GM10266 (cell line): ENCODE measurements at regions not wholly inside any gene's neighbourhood (a gene's known extent, or its start where the extent isn't known, plus 50 kb on each side); places are given as distances from the start of the nearest gene placed in this dataset.
"Not testable (repeated sequence)": the region's sequence is repeated elsewhere in the genome, so short reads cannot be mapped to it uniquely, and the experiment has no call there.

ENCODE experiments used
- DNase-seq: peaks from one replicate; pipeline ENCODE4 v3.0.0; 2012; ENCODE audit errors: extremely low spot score
- TF ChIP-seq, protein P1 (sequence below): IDR thresholded peaks from 2 replicates; pipeline ENCODE4 v1.5.1; 2012; ENCODE audit warnings: mild to moderate bottlenecking, low read depth; ENCODE audit not compliant: control insufficient read depth, insufficient read depth; ENCODE audit errors: missing control alignments

DNA sequence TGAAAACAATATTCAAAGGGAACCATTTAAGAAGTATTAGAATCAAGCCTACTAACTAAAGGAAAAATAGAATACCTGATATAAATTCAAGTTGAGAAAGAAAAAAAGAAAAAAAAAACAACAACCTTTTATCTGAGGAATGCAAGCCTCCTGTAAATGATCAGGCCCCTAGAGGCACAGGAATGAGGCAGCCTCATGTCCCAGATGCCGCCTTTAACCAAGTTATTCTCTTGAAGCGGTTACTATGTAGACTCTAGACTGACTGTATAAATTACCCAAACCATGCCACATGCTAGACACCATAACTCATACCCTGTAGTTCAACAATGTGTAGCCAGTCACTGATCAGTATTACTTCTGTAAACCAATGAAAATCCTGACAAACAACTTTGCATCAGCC lies 929.6 kb downstream of the TAF11L14 start:
- DNase-seq, result no peak
- TF ChIP-seq, protein P1, sequence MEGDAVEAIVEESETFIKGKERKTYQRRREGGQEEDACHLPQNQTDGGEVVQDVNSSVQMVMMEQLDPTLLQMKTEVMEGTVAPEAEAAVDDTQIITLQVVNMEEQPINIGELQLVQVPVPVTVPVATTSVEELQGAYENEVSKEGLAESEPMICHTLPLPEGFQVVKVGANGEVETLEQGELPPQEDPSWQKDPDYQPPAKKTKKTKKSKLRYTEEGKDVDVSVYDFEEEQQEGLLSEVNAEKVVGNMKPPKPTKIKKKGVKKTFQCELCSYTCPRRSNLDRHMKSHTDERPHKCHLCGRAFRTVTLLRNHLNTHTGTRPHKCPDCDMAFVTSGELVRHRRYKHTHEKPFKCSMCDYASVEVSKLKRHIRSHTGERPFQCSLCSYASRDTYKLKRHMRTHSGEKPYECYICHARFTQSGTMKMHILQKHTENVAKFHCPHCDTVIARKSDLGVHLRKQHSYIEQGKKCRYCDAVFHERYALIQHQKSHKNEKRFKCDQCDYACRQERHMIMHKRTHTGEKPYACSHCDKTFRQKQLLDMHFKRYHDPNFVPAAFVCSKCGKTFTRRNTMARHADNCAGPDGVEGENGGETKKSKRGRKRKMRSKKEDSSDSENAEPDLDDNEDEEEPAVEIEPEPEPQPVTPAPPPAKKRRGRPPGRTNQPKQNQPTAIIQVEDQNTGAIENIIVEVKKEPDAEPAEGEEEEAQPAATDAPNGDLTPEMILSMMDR, result no peak

DNA sequence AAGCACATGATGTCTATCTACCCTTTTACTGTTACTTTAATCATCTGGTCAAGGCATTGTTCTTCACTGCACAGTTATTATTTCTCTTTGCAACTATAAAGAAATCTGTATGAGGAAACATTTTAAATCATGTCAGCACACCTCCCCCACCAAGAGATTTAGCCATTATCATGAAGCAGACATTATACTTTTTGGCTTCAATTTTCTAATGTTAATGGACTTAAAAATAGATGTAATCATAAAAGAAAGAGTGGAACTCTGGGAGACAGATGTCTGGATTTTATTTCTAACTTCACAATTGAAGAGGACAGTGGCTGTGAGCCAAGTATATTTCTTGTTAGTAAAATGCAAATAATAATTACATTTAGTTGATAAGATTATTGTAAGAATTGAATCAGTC lies 932.4 kb downstream of the TAF11L14 start:
- TF ChIP-seq, protein P1, result no peak
- no peak for DNase-seq

DNA sequence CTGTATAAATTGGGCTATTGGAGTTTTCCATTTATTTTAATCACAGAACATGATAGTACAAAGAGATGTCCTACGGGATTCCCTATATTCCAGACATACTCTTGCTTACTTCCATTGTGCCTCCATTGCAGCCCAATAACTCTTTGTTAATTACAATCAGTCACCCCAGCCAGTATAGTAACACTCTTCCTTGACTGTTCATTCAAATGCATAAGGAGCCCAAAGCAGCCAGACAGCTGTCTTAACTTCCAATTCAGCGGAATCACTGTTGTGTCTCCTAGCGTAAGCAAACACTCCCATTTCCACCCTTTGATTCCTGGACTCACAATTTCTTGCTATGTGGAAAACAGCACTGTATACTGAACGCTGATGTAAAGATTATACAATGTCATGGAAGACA lies 942.3 kb downstream of the TAF11L14 start:
- DNase-seq, result no peak
- TF ChIP-seq, protein P1, result no peak

DNA sequence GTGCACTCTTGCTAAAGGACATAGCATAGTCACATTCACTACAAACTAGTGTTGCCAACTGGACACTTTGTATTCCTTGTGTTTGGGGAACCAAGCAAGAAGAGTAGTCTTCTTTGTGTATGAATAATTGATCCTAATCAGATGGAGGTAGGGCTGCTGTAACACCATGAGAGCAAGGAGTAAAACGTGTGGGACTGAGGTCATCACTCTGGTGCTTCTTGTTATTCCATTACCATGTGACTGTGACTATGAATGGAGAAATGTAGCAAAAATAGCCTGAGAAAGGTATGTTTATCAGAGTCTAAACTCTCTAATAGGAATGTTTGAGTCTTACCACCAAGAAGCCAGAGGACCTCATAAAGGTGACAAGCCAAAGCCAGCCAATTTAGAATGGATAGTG lies 966.9 kb downstream of the TAF11L14 start:
- TF ChIP-seq, protein P1, result no peak
- DNase-seq, result no peak

DNA sequence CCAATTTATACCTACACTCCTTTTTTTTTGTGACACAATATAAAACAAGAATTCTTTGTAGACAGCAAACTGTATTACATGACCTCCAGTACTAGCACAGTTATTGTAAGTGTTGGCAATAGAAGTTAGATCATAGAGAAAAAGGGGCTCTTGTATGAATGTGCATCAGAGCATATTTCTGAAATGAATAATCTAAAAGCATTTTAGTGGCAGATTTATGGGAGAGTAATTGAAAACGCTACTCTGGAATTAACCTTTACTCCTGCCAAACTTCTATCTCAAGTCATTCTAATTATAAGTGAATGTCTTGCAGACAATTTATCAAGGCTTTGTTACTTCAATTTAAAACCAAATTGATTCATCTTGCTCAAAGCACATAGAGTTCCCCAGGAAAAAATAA lies 968.1 kb downstream of the TAF11L14 start:
- TF ChIP-seq, protein P1, result no peak
- no peak for DNase-seq

DNA sequence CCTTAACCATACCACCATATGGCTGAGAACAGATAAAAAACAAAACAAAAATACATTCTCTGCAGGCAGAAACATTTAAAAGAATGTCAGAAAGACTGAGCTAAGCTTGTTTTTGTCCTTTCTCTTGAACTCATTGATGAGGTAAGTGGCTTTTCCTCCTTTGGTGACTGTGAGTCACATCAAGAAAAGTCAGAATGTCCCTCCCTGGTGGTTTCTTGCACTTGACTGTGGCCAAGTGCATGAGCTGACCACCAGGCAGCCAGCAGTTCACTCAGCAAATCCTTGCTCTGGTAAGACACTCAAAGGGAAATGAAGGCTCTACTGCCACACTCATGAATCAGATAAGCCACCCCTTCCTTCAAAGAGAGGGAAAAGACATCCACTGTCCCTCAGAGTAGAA lies 970.9 kb downstream of the TAF11L14 start:
- DNase-seq, result no peak
- TF ChIP-seq, protein P1, result no peak

DNA sequence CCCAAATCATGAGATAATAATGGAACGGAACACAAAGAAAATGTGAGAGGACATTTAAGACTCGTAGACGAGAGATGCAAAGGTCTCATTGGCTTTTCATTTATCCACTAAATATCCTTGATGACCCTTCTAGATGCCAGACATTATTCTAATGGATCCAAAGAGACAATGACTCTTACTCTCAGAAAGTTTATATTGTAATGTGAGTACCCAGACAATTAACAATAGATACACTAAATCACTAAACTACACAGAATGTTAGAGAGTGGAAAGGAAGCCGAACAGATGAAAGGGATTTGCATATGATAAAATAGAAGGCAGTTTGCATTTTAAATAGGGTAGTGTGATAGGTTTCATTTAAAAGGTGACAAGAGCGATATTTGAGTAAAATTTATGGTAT lies 973.3 kb downstream of the TAF11L14 start:
- TF ChIP-seq, protein P1, result no peak

DNA sequence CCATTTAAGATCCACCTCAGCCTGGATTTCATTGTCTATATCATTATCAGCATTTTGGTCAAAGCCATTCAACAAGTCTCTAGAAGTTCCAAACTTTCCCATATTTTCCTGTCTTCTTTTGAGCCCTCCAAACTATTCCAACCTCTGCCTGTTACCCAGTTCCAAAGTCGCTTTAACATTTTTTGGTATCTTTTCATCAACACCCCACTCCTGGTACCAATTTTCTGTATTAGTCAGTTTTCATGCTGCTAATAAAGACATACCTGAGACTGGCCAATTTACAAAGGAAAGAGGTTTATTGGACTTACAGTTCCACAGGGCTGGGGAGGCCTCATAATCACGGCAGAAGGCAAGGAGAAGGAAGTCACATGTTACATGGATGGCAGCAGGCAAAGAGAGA lies 982.9 kb downstream of the TAF11L14 start:
- not testable (repeated sequence) for DNase-seq

More for the DNA sequence above, 973.3 kb downstream of the TAF11L14 start:
- no peak for DNase-seq
